HL-60 (cell line): ENCODE measurements at regions not wholly inside any gene's neighbourhood (a gene's known extent, or its start where the extent isn't known, plus 50 kb on each side); places are given as distances from the start of the nearest gene placed in this dataset.

ENCODE experiments used
- DNase-seq, 2 experiments: peaks; one replicate each; pipeline ENCODE4 v3.0.0-alpha.2; 2010 to 2020; ENCODE audit warnings: low read depth in 1 of 2, low spot score in 1 of 2
- H3K27ac ChIP-seq: fragments of 250-450 bp; sonication (Bioruptor Pico); replicated peaks from 2 replicates; pipeline ENCODE4 v1.5.1; 2020; ENCODE audit warnings: mild to moderate bottlenecking, moderate library complexity
- H3K27me3 ChIP-seq: fragments of 250-450 bp; sonication (Bioruptor Pico); 2 replicates; pipeline ENCODE4 v1.5.1; 2021; ENCODE audit warnings: mild to moderate bottlenecking, moderate library complexity; ENCODE audit not compliant: insufficient read depth, poor library complexity, severe bottlenecking
- H3K4me3 ChIP-seq: replicated peaks from 2 replicates; pipeline ENCODE4 v1.5.1; 2011; ENCODE audit warnings: mild to moderate bottlenecking, control low read depth, low read length; ENCODE audit not compliant: insufficient read depth
- CTCF ChIP-seq: IDR thresholded peaks from one replicate; pipeline ENCODE4 v1.5.1; 2011; ENCODE audit warnings: low read length, control low read depth, inconsistent platforms; ENCODE audit not compliant: insufficient read depth
- GABPA ChIP-seq: IDR thresholded peaks from 2 replicates; pipeline ENCODE4 v1.6.1; 2012; ENCODE audit warnings: low read depth
- POLR2AphosphoS5 ChIP-seq: IDR thresholded peaks from 2 replicates; pipeline ENCODE4 v1.6.1; 2012; ENCODE audit warnings: low read depth
- REST ChIP-seq: IDR thresholded peaks from 2 replicates; pipeline ENCODE4 v1.6.1; 2012; ENCODE audit warnings: low read depth; ENCODE audit not compliant: insufficient replicate concordance
- SPI1 ChIP-seq: IDR thresholded peaks from 2 replicates; pipeline ENCODE4 v1.6.1; 2012; ENCODE audit warnings: low read depth, mild to moderate bottlenecking, borderline replicate concordance

GRCh38 chr1:219784660-219785381, 143.5 kb downstream of the SLC30A10 start:
- no peaks in the 10 kb centered on the region for H3K27me3 ChIP-seq
- no peak for DNase-seq
- TF ChIP-seq CTCF = no peak
- TF ChIP-seq REST = no peak
- no peak overlapping the region for H3K27ac ChIP-seq
- H3K4me3 ChIP-seq = no peak overlapping the region

GRCh38 chr1:219783605-219784235, 144.6 kb downstream of the SLC30A10 start:
- DNase-seq = no peak
- H3K27ac ChIP-seq = no peak overlapping the region
- TF ChIP-seq SPI1 = no peak
- TF ChIP-seq REST = no peak
- TF ChIP-seq CTCF = no peak
- TF ChIP-seq GABPA = no peak
- TF ChIP-seq POLR2AphosphoS5 = no peak
- H3K27me3 ChIP-seq = no peaks in the 10 kb centered on the region
- no peak overlapping the region for H3K4me3 ChIP-seq

GRCh38 chr1:219782929-219783328, 145.4 kb downstream of the SLC30A10 start:
- no peak for DNase-seq
- Histone ChIP-seq H3K27me3 (no peaks in the 10 kb centered on the region), H3K4me3 (no peak overlapping the region), H3K27ac (no peak overlapping the region)
- TF ChIP-seq GABPA = no peak

- no peak for TF ChIP-seq CTCF
- no peak for TF ChIP-seq GABPA
- TF ChIP-seq POLR2AphosphoS5 = no peak
- no peak for TF ChIP-seq SPI1
- no peak for TF ChIP-seq REST
- Histone ChIP-seq H3K27ac (no peak overlapping the region), H3K4me3 (no peak overlapping the region), H3K27me3 (no peaks in the 10 kb centered on the region)
- DNase-seq = no peak
Measured at GRCh38 chr1:219782311-219782710, 146.0 kb downstream of the SLC30A10 start.
